ENCODE measurements at regions not wholly inside any gene's neighbourhood (a gene's known extent, or its start where the extent isn't known, plus 50 kb on each side); places are given as distances from the start of the nearest gene placed in this dataset.
"Not testable (repeated sequence)": the region's sequence is repeated elsewhere in the genome, so short reads cannot be mapped to it uniquely, and the experiment has no call there.

GRCh38 chr5:5925191-5925590 is 453.2 kb downstream of the MED10 start:
- DNase-seq = no peak

GRCh38 chr5:5919411-5919810 is 458.9 kb downstream of the MED10 start:
- DNase-seq = no peak

- no peak for DNase-seq
Measured at GRCh38 chr5:5906778-5907177, 471.6 kb downstream of the MED10 start.

- no peak for DNase-seq
Measured at GRCh38 chr5:5905186-5905585, 473.2 kb downstream of the MED10 start.

- no peak for DNase-seq
Measured at GRCh38 chr5:5904113-5904512, 474.2 kb downstream of the MED10 start.

- no peak for DNase-seq
Measured at GRCh38 chr5:5902678-5903646, 475.4 kb downstream of the MED10 start.

GRCh38 chr5:5900350-5900749 is 477.9 kb downstream of the ICE1 start:
- DNase-seq = no peak

- no peak for DNase-seq
Measured at GRCh38 chr5:5899716-5900115, 477.2 kb downstream of the ICE1 start.

GRCh38 chr5:5888284-5888683 is 465.8 kb downstream of the ICE1 start:
- no peak for DNase-seq

- no peak for DNase-seq
Measured at GRCh38 chr5:5887833-5888232, 465.4 kb downstream of the ICE1 start.

- no peak for DNase-seq
Measured at GRCh38 chr5:5886812-5887486, 464.5 kb downstream of the ICE1 start.

- no peak for DNase-seq
Measured at GRCh38 chr5:5886353-5886752, 463.9 kb downstream of the ICE1 start.

- DNase-seq = no peak
Measured at GRCh38 chr5:5885782-5886181, 463.3 kb downstream of the ICE1 start.

GRCh38 chr5:5884593-5884992 is 462.1 kb downstream of the ICE1 start:
- no peak for DNase-seq

GRCh38 chr5:5883562-5883961 is 461.1 kb downstream of the ICE1 start:
- DNase-seq = no peak

GRCh38 chr5:5883146-5883545 is 460.7 kb downstream of the ICE1 start:
- DNase-seq = no peak

- DNase-seq = no peak
Measured at GRCh38 chr5:5882706-5883105, 460.2 kb downstream of the ICE1 start.

- DNase-seq = no peak
Measured at GRCh38 chr5:5881294-5881693, 458.8 kb downstream of the ICE1 start.

GRCh38 chr5:5880077-5880763 is 457.7 kb downstream of the ICE1 start:
- DNase-seq = no peak

GRCh38 chr5:5857396-5857795 is 434.9 kb downstream of the ICE1 start:
- no peak for DNase-seq

- no peak for DNase-seq
Measured at GRCh38 chr5:5854087-5854486, 431.6 kb downstream of the ICE1 start.

GRCh38 chr5:5838493-5838892 is 416.0 kb downstream of the ICE1 start:
- DNase-seq = no peak

GRCh38 chr5:5831622-5832021 is 409.1 kb downstream of the ICE1 start:
- DNase-seq = not testable (repeated sequence)

- DNase-seq = no peak
Measured at GRCh38 chr5:5828619-5829018, 406.1 kb downstream of the ICE1 start.

Measured in right forelimb (tissue), 1 donor.